Thyroid gland (tissue), 4 donors: ENCODE measurements at regions not wholly inside any gene's neighbourhood (a gene's known extent, or its start where the extent isn't known, plus 50 kb on each side); places are given as distances from the start of the nearest gene placed in this dataset.

ENCODE experiments used
- DNase-seq, 2 donors: peaks; one replicate each; pipeline ENCODE4 v3.0.0-alpha.2; 2019
- H3K27ac ChIP-seq, 3 donors: fragments of 200-600 bp; sonication (generic); 1 replicate in 2 of 3; 2 replicates in 1 of 3; pipeline ENCODE4 v1.5.1; 2016 to 2019; ENCODE audit warnings: mild to moderate bottlenecking in 1 of 3, moderate library complexity in 1 of 3
- H3K27me3 ChIP-seq: fragments of 200-600 bp; sonication (generic); one replicate; pipeline ENCODE4 v1.5.1; 2019
- H3K36me3 ChIP-seq, 2 donors: fragments of 200-600 bp; sonication (generic); one replicate each; pipeline ENCODE4 v1.5.1; 2016 to 2019
- H3K4me1 ChIP-seq, 2 donors: fragments of 200-600 bp; sonication (generic); one replicate each; pipeline ENCODE4 v1.5.1; 2017 to 2019
- H3K4me3 ChIP-seq, 3 donors: fragments of 200-600 bp; sonication (generic); replicated peaks in 1 of 3; 1 replicate in 2 of 3; 2 replicates in 1 of 3; pipeline ENCODE4 v1.5.1; 2016; ENCODE audit warnings: mild to moderate bottlenecking in 1 of 3
- H3K9me3 ChIP-seq: fragments of 200-600 bp; sonication (generic); one replicate; pipeline ENCODE4 v1.5.1; 2017
- CTCF ChIP-seq, 6 experiments: fragments of 200-600 bp in 3 of 6; fragments of 450-650 bp in 3 of 6; sonication (generic) in 3 of 6; IDR thresholded peaks; one replicate each; pipeline ENCODE4 v1.5.1; 2016 to 2019; ENCODE audit warnings: antibody characterized with exemption in 6 of 6, mild to moderate bottlenecking in 2 of 6, inconsistent platforms in 1 of 6, moderate library complexity in 1 of 6
- POLR2A ChIP-seq, 2 donors: fragments of 450-650 bp; IDR thresholded peaks; one replicate each; pipeline ENCODE4 v1.6.1; 2017; ENCODE audit warnings: antibody characterized with exemption in 2 of 2, mild to moderate bottlenecking in 2 of 2, moderate library complexity in 1 of 2
- WGBS, 2 donors: methylation state at CpG; one replicate each; pipeline ENCODE4 v1.1.5; 2017; 5-methylcytosine and 5-hydroxymethylcytosine counted together
- intact Hi-C: fragments of 100-400 bp; cut with DNase I; formaldehyde crosslinking; loops from one replicate; pipeline ENCODE4 v1.15.1; 2023

GRCh38 chr2:155145758-155146229 lies 447.3 kb downstream of the KCNJ3 start:
- H3K27me3 ChIP-seq: no peaks in the 10 kb centered on the region
- no peaks in the 10 kb centered on the region for H3K36me3 ChIP-seq
- no peaks in the 10 kb centered on the region for H3K4me1 ChIP-seq
- TF ChIP-seq POLR2A (IDR thresholded peaks at IDR 0.05) (no peak), CTCF (IDR thresholded peaks at IDR 0.05) (no peak)
- DNase-seq: no peak
- intact Hi-C loops: no loop called here
- 60 to 63% methylated on average over 3 of the region's 3 CpGs for WGBS, 2 donors
- H3K9me3 ChIP-seq: no peaks in the 10 kb centered on the region
- H3K27ac ChIP-seq: no peak overlapping the region
- H3K4me3 ChIP-seq: no peak overlapping the region

- H3K27ac ChIP-seq: no peak overlapping the region
- no peaks in the 10 kb centered on the region for H3K27me3 ChIP-seq
- no peaks in the 10 kb centered on the region for H3K36me3 ChIP-seq
- no peaks in the 10 kb centered on the region for H3K4me1 ChIP-seq
- no peak overlapping the region for H3K4me3 ChIP-seq
- no peaks in the 10 kb centered on the region for H3K9me3 ChIP-seq
- intact Hi-C loops: no loop called here
- DNase-seq: no peak
- TF ChIP-seq CTCF (IDR thresholded peaks at IDR 0.05): no peak
- TF ChIP-seq POLR2A (IDR thresholded peaks at IDR 0.05): no peak
- WGBS, 2 donors: 85 to 86% methylated on average over 3 of the region's 3 CpGs
These were observed 442.9 kb downstream of the KCNJ3 start for GRCh38 chr2:155141418-155141817.

- WGBS, 2 donors: 87 to 89% methylated on average over 5 of the region's 5 CpGs
- no peaks in the 10 kb centered on the region for H3K9me3 ChIP-seq
- DNase-seq: no peak
- H3K36me3 ChIP-seq: no peaks in the 10 kb centered on the region
- H3K4me1 ChIP-seq: no peaks in the 10 kb centered on the region
- no peak for TF ChIP-seq POLR2A (IDR thresholded peaks at IDR 0.05)
- TF ChIP-seq CTCF (IDR thresholded peaks at IDR 0.05): no peak
- no peaks in the 10 kb centered on the region for H3K27me3 ChIP-seq
- no peak overlapping the region for H3K4me3 ChIP-seq
- intact Hi-C loops: no loop called here
- no peak overlapping the region for H3K27ac ChIP-seq
These were observed 427.2 kb downstream of the KCNJ3 start for GRCh38 chr2:155125585-155126230.

- H3K27ac ChIP-seq: no peak overlapping the region
- no peak overlapping the region for H3K4me3 ChIP-seq
- TF ChIP-seq POLR2A (IDR thresholded peaks at IDR 0.05) (no peak), CTCF (IDR thresholded peaks at IDR 0.05) (no peak)
- no peaks in the 10 kb centered on the region for H3K9me3 ChIP-seq
- H3K4me1 ChIP-seq: no peaks in the 10 kb centered on the region
- intact Hi-C loops: no loop called here
- DNase-seq: no peak
- no peaks in the 10 kb centered on the region for H3K27me3 ChIP-seq
- 81 to 92% methylated on average over 1 of the region's 1 CpG for WGBS, 2 donors
- no peaks in the 10 kb centered on the region for H3K36me3 ChIP-seq
These were observed 417.4 kb downstream of the KCNJ3 start for GRCh38 chr2:155115846-155116245.

GRCh38 chr2:155111070-155111469 lies 412.6 kb downstream of the KCNJ3 start:
- intact Hi-C loops: no loop called here
- no peak for DNase-seq
- Histone ChIP-seq H3K4me1 (no peaks in the 10 kb centered on the region), H3K4me3 (no peak overlapping the region), H3K27me3 (no peaks in the 10 kb centered on the region), H3K36me3 (no peaks in the 10 kb centered on the region), H3K27ac (no peak overlapping the region), H3K9me3 (no peaks in the 10 kb centered on the region)
- 79 to 80% methylated on average over 1 of the region's 1 CpG for WGBS, 2 donors
- TF ChIP-seq CTCF (IDR thresholded peaks at IDR 0.05): no peak
- no peak for TF ChIP-seq POLR2A (IDR thresholded peaks at IDR 0.05)
